GM12892 (cell line): ENCODE measurements at regions not wholly inside any gene's neighbourhood (a gene's known extent, or its start where the extent isn't known, plus 50 kb on each side); places are given as distances from the start of the nearest gene placed in this dataset.
"Not testable (repeated sequence)": the region's sequence is repeated elsewhere in the genome, so short reads cannot be mapped to it uniquely, and the experiment has no call there.

Experiments
- POLR2A ChIP-seq: IDR thresholded peaks from 2 replicates; pipeline ENCODE4 v1.6.1; 2011; ENCODE audit warnings: low read depth, low read length, control low read depth
- POLR2AphosphoS5 ChIP-seq: IDR thresholded peaks from 2 replicates; pipeline ENCODE4 v1.6.1; 2011; ENCODE audit warnings: low read depth, low read length, control low read depth
- TAF1 ChIP-seq: IDR thresholded peaks from 2 replicates; pipeline ENCODE4 v1.6.1; 2011; ENCODE audit warnings: low read depth, mild to moderate bottlenecking, control low read depth, low read length, borderline replicate concordance

- not testable (repeated sequence) for TF ChIP-seq TAF1, POLR2A, POLR2AphosphoS5
Measured at GRCh38 chr5:34154988-34155387, 112.0 kb upstream of the C1QTNF3 start.
